ENCODE measurements at regions not wholly inside any gene's neighbourhood (a gene's known extent, or its start where the extent isn't known, plus 50 kb on each side); places are given as distances from the start of the nearest gene placed in this dataset.

DNA sequence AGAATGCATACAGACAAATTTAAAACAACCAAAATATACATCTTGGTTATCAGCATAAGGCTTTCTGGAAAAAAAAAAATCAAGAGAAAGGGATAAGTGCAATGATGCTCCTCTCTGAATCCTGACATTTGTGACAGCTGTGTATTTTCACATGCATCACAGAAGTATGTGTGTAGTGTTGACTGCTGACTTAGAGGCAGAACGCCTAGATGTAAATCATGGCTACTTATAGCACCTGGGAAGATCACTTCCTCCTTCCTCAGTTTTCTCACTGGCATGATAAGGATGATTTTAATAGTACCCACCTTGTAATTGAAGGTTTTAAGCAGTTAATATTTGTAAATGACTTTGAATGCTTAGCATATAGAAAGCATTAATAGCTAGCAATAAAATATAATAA lies 112.5 kb downstream of the MRPL39 start:
- H3K9ac ChIP-seq: no peak overlapping the region
- no peaks in the 10 kb centered on the region for H3K36me3 ChIP-seq (ENCODE audit: insufficient read depth)
- no peaks in the 10 kb centered on the region for H3K4me1 ChIP-seq (ENCODE audit: low read depth, poor library complexity, severe bottlenecking)
- no peaks in the 10 kb centered on the region for H4K20me1 ChIP-seq (ENCODE audit: insufficient read depth)
- no peak overlapping the region for H3K4me3 ChIP-seq (IDR thresholded peaks at IDR 0.05; ENCODE audit: insufficient read depth, low read depth, low read length)
- H3K27ac ChIP-seq: no peak overlapping the region
- TF ChIP-seq CTCF (conservative IDR thresholded peaks at IDR 0.05; ENCODE audit: low read depth, low read length): no peak
- H3K4me2 ChIP-seq: no peak overlapping the region
- no peaks in the 10 kb centered on the region for H3K79me2 ChIP-seq (ENCODE audit: insufficient read depth, low read depth)
- H2AFZ ChIP-seq (ENCODE audit: low read depth): no peak overlapping the region
- no peaks in the 10 kb centered on the region for H3K27me3 ChIP-seq (ENCODE audit: insufficient read depth, low read depth)

- Histone ChIP-seq H3K27me3 (ENCODE audit: insufficient read depth, low read depth) (no peaks in the 10 kb centered on the region), H3K4me1 (ENCODE audit: low read depth, poor library complexity, severe bottlenecking) (no peaks in the 10 kb centered on the region), H3K9ac (no peak overlapping the region), H3K4me3 (IDR thresholded peaks at IDR 0.05; ENCODE audit: insufficient read depth, low read depth, low read length) (no peak overlapping the region), H3K36me3 (ENCODE audit: insufficient read depth) (no peaks in the 10 kb centered on the region), H3K27ac (no peak overlapping the region), H2AFZ (ENCODE audit: low read depth) (no peak overlapping the region), H3K4me2 (no peak overlapping the region), H3K79me2 (ENCODE audit: insufficient read depth, low read depth) (no peaks in the 10 kb centered on the region), H4K20me1 (ENCODE audit: insufficient read depth) (no peaks in the 10 kb centered on the region)
- no peak for TF ChIP-seq CTCF (conservative IDR thresholded peaks at IDR 0.05; ENCODE audit: low read depth, low read length)
These were observed 113.6 kb downstream of the MRPL39 start for GRCh38 chr21:25493722-25494121.

- H3K4me1 ChIP-seq (ENCODE audit: low read depth, poor library complexity, severe bottlenecking): no peaks in the 10 kb centered on the region
- H3K4me3 ChIP-seq (IDR thresholded peaks at IDR 0.05; ENCODE audit: insufficient read depth, low read depth, low read length): no peak overlapping the region
- no peaks in the 10 kb centered on the region for H3K36me3 ChIP-seq (ENCODE audit: insufficient read depth)
- no peak overlapping the region for H3K4me2 ChIP-seq
- H4K20me1 ChIP-seq (ENCODE audit: insufficient read depth): no peaks in the 10 kb centered on the region
- no peaks in the 10 kb centered on the region for H3K79me2 ChIP-seq (ENCODE audit: insufficient read depth, low read depth)
- TF ChIP-seq CTCF (conservative IDR thresholded peaks at IDR 0.05; ENCODE audit: low read depth, low read length): no peak
- no peak overlapping the region for H3K27ac ChIP-seq
- H3K9ac ChIP-seq: no peak overlapping the region
- no peaks in the 10 kb centered on the region for H3K27me3 ChIP-seq (ENCODE audit: insufficient read depth, low read depth)
- H2AFZ ChIP-seq (ENCODE audit: low read depth): no peak overlapping the region
These were observed 116.0 kb downstream of the MRPL39 start for GRCh38 chr21:25491267-25491666.

GRCh38 chr21:25490742-25491141 lies 116.5 kb downstream of the MRPL39 start:
- H3K4me2 ChIP-seq: no peak overlapping the region
- no peak overlapping the region for H3K4me3 ChIP-seq (IDR thresholded peaks at IDR 0.05; ENCODE audit: insufficient read depth, low read depth, low read length)
- no peaks in the 10 kb centered on the region for H3K79me2 ChIP-seq (ENCODE audit: insufficient read depth, low read depth)
- H3K9ac ChIP-seq: no peak overlapping the region
- TF ChIP-seq CTCF (conservative IDR thresholded peaks at IDR 0.05; ENCODE audit: low read depth, low read length): no peak
- no peaks in the 10 kb centered on the region for H3K27me3 ChIP-seq (ENCODE audit: insufficient read depth, low read depth)
- H4K20me1 ChIP-seq (ENCODE audit: insufficient read depth): no peaks in the 10 kb centered on the region
- H3K27ac ChIP-seq: no peak overlapping the region
- no peak overlapping the region for H2AFZ ChIP-seq (ENCODE audit: low read depth)
- no peaks in the 10 kb centered on the region for H3K36me3 ChIP-seq (ENCODE audit: insufficient read depth)
- H3K4me1 ChIP-seq (ENCODE audit: low read depth, poor library complexity, severe bottlenecking): no peaks in the 10 kb centered on the region

GRCh38 chr21:25489673-25490072 lies 117.6 kb downstream of the MRPL39 start:
- Histone ChIP-seq H2AFZ (ENCODE audit: low read depth) (no peak overlapping the region), H3K4me2 (no peak overlapping the region), H4K20me1 (ENCODE audit: insufficient read depth) (no peaks in the 10 kb centered on the region), H3K27ac (no peak overlapping the region), H3K4me3 (IDR thresholded peaks at IDR 0.05; ENCODE audit: insufficient read depth, low read depth, low read length) (no peak overlapping the region), H3K4me1 (ENCODE audit: low read depth, poor library complexity, severe bottlenecking) (no peaks in the 10 kb centered on the region), H3K27me3 (ENCODE audit: insufficient read depth, low read depth) (no peaks in the 10 kb centered on the region), H3K9ac (no peak overlapping the region), H3K36me3 (ENCODE audit: insufficient read depth) (no peaks in the 10 kb centered on the region), H3K79me2 (ENCODE audit: insufficient read depth, low read depth) (no peaks in the 10 kb centered on the region)
- no peak for TF ChIP-seq CTCF (conservative IDR thresholded peaks at IDR 0.05; ENCODE audit: low read depth, low read length)
